OCI-LY7 (cell line): ENCODE measurements at regions not wholly inside any gene's neighbourhood (a gene's known extent, or its start where the extent isn't known, plus 50 kb on each side); places are given as distances from the start of the nearest gene placed in this dataset.
"Not testable (repeated sequence)": the region's sequence is repeated elsewhere in the genome, so short reads cannot be mapped to it uniquely, and the experiment has no call there.

ENCODE experiments used
- EZH2phosphoT487 ChIP-seq: fragments of 200-600 bp; sonication (generic); IDR thresholded peaks from 2 replicates; pipeline ENCODE4 v1.6.1; 2018; ENCODE audit warnings: low read depth, borderline replicate concordance, mild to moderate bottlenecking, mixed run types, antibody characterized with exemption, low read length, moderate library complexity, mixed read lengths
- TF ChIP-seq, protein P1 (sequence below): fragments of 200-600 bp; sonication (generic); conservative IDR thresholded peaks from 2 replicates; pipeline ENCODE4 v1.5.1; 2014; ENCODE audit warnings: mild to moderate bottlenecking, antibody characterized with exemption, low read length, moderate library complexity, mixed read lengths

DNA sequence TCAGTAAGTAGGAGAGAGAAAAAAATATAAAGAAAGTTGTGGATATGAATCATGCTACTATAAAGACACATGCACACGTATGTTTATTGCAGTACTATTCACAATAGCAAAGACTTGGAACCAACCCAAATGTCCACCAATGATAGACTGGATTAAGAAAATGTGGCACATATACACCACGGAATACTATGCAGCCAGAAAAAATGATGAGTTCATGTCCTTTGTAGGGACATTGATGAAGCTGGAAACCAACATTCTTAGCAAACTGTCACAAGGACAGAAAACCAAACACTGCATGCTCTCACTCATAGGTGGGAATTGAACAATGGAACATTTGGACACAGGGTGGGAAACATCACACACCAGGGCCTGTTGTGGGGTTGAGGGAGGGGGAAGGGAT lies 200.3 kb upstream of the IVNS1ABP start:
- not testable (repeated sequence) for TF ChIP-seq EZH2phosphoT487
- TF ChIP-seq, protein P1, sequence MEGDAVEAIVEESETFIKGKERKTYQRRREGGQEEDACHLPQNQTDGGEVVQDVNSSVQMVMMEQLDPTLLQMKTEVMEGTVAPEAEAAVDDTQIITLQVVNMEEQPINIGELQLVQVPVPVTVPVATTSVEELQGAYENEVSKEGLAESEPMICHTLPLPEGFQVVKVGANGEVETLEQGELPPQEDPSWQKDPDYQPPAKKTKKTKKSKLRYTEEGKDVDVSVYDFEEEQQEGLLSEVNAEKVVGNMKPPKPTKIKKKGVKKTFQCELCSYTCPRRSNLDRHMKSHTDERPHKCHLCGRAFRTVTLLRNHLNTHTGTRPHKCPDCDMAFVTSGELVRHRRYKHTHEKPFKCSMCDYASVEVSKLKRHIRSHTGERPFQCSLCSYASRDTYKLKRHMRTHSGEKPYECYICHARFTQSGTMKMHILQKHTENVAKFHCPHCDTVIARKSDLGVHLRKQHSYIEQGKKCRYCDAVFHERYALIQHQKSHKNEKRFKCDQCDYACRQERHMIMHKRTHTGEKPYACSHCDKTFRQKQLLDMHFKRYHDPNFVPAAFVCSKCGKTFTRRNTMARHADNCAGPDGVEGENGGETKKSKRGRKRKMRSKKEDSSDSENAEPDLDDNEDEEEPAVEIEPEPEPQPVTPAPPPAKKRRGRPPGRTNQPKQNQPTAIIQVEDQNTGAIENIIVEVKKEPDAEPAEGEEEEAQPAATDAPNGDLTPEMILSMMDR, result not testable (repeated sequence)
